ENCODE measurements at regions not wholly inside any gene's neighbourhood (a gene's known extent, or its start where the extent isn't known, plus 50 kb on each side); places are given as distances from the start of the nearest gene placed in this dataset.
A peak's percentile ranks its signal among the peaks of the same experiment; 100 is the strongest.

DNA sequence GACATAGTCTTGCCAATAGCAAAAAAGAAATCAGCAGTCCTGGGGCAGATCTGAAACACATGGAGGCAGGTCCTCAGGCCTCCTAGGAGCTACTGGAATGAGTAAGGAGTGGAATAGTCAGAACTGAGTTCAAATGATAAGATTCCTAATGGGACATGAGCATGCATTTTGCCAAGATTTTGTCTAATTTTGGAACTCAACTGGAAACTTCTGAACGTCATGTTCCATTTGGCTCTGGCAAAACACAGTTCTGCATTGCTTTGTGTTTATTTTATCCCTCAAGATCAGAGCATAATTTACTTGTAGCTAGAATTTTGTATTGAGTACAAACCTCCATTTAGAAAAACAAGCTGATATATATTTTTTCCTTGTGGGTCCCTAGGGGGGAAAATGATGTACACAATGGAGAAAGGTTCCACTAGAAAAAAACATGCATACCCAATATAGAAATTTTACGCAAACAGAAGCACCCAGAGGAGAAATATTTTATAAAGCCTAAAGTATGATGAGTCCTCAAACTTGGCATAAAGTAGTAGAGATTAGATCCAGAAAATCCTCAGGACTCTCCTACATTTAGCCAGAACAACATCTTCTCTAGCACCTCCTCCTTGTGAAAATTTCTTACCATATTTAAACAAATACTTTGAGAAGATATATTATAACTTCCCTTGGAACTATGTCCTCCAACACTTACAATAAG lies 149.0 kb upstream of the SERP2 start:
- DNase-seq, result no peak

DNA sequence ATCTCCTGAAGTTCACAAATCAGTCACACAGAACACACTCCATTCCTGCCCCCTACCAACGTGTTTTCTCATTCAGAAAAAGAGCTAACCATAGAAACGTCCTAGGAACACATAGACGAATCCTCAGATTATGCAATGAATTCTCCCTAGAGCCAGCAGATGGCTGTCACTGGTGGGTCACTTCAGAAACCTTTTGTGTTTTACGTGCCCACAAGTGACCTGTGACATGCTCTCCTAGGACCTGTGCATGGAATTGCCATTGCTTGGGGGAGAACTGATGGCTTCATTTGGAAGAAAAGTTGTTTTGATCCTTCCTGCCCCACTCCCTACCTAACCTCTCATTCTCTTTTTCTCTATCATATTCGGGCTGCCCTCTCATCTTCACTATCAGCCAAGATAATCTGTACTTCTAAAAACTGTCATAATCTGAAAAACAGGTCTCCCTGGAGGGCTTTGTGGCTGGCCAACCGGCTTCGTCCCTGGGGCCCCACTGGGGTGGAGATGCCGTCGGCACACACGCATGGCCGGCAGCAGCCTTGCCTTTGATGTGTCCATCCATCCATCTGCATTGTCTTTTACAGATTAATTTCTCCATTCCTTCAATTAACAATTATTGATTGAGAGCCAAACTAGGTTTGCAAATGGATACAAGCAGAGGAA lies 144.1 kb upstream of the SERP2 start:
- no peak for DNase-seq

DNA sequence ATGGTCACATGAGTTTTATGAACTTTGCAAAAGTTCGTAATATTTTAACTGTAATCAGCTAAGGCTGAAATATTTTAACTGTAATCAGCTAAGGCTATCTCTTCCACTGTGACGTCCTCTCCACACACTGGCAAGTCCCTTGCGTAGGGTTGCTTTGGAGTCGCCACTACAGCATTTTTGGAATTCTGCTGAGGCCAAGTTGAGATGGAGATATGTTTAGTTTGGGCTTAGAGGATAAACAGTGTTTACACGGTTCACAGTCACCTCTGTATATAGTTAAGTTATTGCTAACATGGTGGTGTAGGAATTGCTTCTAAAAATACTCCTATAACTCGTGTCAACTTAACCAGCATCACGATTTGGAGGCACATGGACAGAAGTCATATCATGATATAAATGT lies 143.6 kb upstream of the SERP2 start:
- DNase-seq, result no peak

DNA sequence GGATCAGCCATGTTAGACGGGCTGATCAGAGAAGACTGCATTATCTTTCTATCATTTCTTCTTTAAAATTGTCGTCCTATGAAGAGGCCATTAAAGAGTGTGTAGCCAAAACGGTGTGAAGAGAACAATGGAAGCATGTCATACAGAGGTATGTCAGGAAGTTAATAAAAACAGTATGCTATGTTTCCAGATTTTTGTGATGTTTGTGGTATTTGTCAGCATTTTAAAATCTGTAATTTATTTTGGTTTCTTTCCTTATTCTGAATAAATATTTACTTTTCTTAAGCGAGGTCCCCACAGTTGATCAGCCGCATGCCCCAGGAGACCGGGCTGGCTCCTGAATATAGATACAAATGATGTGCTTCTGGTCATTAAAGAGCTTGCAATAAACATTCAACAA lies 142.9 kb upstream of the SERP2 start:
- no peak for DNase-seq

DNA sequence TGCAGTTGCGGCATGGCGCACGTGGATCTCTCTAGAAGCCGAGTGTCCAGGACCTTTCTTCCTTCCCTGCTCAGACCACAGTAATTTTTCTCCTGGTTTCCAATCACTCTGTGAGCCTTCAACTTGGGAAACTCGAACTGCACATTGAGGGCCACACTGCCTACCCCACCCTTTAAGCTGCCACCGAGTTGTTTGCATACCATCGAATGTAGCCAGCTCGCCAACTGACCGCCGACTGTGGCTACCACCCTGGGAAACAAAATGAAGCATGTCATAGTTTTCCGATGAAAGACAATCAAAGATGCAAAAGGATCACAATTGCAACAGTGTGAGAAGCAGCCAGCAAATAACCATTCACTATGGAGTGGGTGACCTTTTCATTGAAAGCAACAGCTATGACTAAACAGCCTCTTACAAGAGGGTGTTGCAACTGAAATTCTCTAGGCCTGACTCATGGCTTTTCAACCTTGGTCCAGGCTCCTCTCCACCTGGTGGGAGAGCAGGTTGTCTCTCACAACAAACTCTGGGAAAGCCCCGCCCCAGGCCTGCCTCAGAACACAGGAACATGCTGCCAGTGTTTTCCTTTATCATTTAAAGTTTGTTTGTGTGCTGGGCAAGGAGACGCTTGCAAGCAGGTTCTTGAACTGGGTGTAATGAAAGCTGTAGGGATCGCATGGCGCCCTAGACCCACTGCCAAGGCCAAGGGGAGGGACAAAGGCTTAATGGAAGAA lies 141.7 kb upstream of the SERP2 start:
- DNase-seq, result peak; percentile 11

DNA sequence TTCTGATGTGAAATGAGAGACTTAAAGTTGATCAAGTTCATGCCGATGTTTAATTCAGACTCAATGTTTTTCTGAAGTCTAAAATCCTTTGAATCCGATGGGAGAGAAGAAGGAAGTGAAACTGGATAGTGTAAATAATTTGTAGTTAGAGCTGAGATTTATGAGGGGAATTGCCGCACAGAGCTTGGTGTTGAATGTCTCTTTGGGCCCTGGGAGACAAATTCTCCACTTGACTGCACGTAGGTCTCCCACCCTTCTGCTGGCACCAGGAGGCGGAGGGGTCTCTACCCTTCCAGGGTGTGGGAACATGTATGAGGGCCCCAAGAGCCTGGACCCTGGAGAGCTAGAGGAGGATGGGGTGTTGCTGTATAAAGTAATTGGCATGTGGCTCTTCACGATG lies 140.8 kb upstream of the SERP2 start:
- no peak for DNase-seq

DNA sequence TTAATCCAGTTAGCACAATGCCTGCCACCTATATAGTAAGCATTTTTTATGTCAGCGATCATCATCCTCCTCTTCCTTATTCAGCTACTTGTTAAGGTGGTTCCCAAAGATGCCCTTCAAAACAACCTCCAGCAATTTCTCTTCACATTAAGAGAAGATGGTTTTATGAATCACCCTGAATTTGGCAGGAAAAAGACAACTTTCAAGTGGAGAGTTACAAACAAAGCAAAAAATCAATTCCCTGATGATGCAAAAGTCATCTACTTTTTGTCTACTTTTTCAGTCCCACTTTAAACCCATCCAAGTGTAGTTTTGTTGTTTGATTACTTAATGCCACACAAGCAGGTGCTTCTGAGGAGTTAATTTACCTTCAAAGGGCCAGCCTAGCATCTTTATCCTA lies 139.1 kb upstream of the SERP2 start:
- DNase-seq, result no peak

DNA sequence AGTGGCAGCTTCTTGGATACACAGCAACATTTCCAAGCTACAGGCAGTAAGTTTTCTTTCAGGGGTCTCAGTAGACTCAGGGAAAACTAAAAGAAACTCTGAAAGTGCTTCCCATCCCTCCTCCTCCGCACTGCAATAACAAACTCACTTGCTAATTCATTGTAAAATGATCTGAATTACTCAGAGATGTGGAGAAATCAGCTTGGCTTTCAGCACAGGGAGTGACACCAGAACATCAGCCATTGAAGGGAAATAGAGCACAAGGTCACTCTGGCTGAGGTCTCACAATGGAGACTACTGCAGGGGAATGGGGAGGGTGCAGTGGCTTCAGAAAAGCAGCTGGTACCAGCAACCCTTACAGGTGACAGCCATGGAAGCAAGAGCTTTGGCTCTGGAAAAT lies 137.3 kb upstream of the SERP2 start:
- DNase-seq, result no peak

DNA sequence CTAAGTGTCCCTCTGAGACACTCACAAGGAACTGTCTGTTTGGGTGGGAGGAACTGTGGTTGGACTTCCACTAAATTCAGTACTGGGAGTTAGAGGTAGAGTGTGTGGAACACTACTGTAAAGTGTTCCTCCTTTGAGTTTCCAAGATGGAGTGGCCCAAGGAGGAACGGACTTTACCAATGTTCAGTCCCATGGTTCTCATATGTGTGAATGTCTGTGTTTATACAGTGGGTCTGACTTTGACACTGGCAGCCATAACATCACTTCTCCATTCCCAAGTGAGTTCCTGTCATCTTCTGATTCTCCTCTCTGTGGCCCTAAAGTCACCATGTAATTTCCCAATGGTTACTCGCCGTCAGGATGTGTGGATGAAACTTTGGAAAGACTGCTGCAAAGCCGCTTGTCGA lies 136.8 kb upstream of the SERP2 start:
- no peak for DNase-seq

DNA sequence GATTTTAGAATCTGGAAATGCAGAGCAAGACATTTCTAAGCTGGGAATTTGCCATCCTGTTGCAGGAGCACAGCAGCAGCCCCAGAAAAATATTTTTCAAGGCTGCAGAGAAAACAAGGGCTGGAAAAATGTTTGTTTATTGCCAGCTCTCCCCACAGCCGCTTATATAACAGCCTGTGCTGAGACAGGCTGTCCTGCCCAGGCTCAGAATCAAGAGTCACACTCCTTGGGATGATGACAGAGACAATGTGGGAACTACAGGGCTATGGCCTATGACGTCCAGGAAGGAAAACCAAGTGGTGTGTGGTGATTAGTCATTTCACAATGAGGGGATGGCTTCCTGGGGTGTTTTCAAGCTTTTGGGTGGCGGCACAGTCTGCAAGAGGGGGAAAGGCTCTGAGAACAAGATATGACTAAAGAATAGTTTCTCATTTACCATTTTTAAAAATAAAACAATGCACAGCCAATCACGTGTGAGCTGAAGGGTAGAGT lies 136.3 kb upstream of the SERP2 start:
- DNase-seq, result peak; percentile 33

DNA sequence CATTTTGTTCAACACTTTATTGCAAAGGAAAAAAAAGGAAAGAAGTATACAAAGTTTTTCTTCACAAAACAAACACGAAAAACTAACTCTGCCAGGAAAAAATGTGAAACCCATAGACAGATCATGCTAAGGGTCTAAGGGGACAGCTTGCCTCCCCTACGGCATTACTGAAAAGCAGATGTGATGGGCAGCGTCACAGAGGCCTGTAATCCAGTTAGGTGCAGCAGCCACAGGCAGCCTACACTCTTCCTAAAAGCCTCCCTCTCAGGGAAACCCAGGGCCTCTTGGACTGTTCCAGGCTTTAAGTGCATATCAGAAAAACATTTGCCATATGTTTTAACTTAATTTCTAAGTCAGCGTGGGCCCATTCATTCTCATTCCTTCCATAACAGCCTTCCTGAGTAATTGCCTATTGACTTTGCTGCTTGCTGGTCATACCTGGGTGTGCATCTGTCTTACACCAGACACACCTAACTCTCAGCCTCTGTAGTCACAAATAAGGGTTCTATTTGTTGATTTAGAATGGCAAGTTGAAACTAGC lies 135.7 kb upstream of the SERP2 start:
- no peak for DNase-seq

DNA sequence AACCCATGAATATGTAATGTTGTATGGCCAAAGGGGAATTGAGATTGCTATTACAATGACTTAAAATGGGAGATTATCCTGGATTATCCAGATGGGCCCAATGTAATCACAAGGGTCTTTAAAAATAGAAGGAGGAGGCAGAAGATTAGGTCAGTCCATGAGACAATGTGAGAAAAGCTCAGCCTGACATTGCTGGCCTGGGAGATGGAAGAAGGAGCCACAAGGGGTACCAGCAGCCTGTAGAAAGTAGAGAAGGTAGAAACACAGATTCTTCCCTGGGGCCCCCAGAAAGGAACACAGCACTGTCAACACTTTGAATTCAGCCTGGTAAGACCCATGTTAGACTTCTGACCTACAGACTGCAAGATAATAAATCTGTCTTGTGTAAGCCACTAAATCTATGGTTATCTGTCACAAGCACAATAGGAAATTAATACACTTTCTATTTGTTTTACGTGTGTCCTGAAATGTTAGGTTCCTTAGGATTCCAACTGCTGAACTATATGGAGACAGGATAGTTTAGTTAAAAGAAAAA lies 132.9 kb upstream of the SERP2 start:
- DNase-seq, result no peak

DNA sequence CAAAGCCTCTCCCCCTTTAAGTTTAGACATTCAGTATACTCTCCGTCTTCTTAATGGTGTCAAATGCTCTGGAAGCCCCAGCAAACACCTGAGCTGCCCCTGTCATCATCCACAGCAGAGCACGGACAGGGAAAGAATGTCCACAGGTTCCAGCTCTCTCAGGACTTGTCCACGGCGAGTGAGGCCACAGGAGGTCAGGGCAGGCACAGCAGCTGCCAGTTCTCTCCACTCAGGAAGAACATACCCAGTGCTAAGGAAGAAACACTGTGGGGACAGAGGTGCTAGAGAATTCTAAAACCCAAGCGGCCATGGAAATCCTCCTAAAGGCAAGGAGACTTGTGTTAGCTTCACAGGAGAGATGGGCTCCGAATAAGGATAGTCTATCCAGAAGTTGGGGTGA lies 132.0 kb upstream of the SERP2 start:
- DNase-seq, result no peak

DNA sequence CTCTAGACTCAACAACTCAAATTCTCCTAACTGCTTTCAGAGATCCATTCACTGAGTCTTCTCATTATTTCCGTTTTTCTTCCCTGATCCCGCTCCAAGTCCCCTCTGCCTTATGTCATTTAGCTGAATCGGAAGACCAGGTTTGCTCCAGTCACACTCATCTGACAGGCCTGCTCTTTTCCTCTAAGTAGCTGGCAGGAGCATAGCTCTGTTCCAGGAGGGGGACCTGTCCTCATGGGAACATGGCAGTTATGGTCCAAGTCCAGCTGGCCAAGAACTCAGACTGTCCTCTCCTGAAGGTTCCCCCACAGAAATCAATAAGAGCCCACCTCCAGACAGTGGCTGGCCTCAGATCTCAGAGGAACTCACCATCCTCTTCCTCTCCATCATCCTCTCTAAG lies 130.9 kb upstream of the SERP2 start:
- no peak for DNase-seq

DNA sequence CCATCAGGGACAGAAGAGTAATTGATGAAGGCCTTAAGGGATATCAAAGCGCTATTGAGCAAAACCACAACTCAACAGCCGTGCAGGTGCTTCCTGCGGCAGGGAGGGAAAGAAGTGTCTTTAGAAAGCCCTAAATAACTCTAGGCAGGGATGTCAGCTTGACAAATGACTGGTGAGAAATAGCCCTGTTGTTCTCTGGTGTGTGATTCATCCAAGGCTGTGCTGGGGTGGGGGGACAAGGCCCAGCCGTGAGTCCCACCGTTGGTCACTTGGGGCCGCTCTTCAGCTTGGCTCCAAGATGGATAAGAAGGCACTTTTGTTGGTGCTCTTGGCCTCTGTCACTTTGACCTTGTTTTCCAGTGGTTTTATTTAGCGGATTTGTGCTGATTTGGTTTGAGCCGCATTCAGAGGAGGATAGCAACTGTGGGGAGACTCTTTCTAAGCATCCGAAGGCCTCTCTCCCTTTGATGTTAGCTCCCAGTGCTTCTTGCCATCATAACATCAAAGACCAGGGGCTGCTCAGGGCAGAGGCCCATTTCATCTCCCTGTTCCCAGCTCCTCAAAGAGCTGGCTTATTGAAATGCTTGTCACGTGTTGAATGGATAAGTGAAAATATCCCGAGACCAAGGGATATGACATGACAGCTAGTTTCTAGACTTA lies 130.3 kb upstream of the SERP2 start:
- peak; percentile 38 for DNase-seq

DNA sequence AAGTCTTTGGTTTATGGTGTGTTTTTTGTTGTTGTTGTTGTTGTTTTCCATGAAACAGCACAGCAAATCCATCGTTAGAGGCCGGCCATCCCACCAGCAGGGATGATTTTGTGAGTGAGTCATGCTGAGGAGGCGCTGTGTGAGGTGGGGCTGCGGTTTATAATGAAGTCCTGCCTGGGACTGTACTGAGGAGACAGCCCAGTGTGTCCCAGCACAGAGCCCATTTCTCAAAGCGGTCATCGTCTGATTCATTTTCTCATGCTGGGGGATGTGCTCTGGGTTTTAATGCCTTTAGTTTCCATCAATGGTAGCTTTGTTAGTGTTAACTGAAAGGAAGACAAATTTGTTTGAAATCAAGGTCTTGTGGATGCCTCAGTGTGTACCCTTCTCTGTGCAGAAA lies 129.3 kb upstream of the SERP2 start:
- DNase-seq, result no peak

DNA sequence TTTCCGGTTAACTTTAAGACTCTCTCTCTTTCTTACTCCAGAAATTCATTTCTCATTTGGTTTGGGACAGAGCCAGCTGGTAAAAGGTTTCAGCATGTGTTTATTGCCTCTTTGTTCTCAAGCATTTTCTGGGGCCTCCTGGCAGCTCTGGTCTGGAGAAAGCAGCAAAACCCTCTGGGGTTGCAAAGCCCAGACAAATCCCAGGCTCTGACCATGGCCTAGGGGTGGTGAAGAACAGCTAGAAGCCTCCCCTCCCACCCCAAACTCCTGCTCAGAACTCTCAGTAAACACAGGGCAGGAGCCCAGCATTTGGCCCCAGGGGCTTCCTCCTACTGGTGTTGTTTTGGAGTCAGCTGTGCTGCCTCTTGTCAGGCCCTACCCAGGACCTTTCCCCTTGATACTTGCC lies 124.2 kb upstream of the SERP2 start:
- no peak for DNase-seq

DNA sequence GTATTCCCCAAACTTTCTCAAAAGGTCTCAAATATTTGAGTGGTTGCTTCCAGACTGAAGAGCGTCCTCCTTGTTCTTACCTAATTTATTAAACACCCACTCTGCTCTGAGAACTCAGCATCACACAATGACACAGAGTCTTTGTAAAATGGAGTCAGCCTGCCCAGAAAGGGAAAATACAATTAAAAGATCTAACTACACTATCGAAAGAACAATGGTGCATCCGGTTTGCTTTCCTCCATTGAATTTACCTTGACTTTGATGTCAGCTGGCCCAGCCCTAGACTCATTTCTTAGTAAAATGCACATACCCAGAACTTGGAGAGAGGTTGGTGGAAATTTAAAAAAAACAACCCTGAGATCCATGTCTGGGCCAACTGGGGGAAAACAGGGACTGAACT lies 120.7 kb upstream of the SERP2 start:
- DNase-seq, result no peak

DNA sequence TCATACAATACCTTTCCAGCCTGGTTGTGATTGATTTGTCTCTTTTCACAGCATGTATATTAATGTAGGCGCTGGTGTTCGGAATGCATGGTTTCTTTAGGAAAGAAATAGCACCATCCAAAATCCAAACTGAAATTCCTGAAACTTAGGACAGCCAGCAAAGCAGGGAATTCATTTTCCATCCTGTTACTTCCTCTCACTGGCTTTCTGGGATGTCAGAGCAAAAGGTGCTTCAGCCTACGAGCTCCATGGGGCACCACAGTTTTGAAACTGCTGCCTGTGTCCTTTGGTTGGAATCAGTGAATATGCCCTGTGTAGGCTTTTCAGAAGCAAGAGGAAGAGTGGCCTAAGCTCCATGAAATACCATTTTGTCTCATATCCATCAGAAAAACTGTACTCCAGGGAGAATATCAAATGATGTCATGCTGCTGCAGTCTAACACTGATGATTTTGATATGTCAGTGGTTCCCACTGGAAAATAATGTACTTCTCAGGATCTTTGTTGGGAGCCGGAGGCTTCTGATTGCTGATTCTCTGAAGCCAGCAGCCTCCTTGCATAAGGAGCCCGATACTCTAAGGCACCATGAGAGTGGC lies 117.8 kb upstream of the SERP2 start:
- DNase-seq, result no peak

DNA sequence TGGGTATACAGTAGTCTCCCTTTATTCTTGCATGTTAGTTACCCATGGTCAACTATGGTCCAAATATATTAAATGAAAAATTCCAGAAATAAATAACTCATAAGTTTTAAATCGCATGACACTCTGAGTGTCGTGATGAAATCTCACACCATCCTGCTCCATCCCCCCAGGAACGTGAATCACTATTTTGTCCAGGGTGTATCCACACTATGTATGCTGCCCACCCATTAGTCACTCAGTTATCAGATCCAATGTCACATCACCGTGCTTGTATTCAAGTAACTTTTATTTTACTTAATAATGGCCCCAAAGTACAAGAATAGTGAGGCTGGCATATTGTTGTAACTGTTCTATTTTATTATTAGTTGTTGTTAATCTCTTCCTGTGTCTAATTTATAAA lies 115.8 kb upstream of the SERP2 start:
- DNase-seq, result no peak

DNA sequence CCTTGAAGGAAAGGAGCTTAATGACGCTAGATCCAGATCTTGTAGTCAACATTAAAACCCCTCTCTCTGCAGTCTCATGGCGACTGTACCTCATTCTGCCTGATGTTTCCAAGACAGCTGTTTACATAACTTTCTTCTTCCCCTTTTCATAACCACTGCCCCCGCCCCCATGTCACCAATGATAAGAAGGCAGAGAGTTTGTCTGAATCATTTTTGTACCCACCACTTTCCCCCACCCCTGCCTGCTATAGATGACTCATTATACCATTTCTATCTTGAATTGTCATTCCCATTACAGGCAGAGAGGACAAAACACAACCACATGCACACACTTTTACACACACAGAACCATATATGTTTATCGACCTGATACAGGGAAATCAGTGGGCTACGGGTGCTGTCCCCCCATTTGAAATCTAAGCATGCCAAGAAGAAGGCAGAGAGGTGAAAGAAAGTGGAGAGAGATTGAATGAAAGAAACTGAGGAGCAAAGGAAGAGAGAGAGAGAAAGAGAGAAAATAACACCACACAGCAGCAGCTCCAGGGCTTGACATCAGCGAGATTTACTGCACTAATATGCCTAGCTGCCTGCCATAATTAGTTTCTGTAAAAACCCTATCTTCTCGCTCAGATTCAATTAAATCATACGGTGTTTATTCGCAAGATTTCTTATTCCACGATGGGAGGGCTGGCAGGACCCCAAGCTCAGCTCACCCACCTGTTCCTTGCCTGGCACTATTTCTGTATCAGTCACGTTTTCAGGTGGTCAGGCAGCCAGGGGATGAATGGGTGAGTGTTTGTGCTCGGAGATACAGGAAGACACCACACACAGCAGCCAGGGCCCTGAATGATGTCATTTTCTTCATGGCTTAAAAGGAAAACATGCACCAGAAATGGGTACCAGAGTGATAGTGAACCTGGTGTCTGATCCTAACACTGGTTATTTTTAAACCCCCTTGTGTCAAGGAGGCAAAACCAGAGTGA lies 114.3 kb upstream of the SERP2 start:
- peak; percentile 80 for DNase-seq

Data from stimulated activated CD4-positive, alpha-beta T cell treated with anti-CD3 and anti-CD28 coated beads, Interleukin-1b, Interleukin-23, amount 100 ng/mL, for 48 hours (primary cell).